Activated naive CD4-positive, alpha-beta T cell treated with anti-CD3 and anti-CD28 coated beads, Interleukin-2, amount 50 U/mL, for 16 hours (primary cell): ENCODE measurements at regions not wholly inside any gene's neighbourhood (a gene's known extent, or its start where the extent isn't known, plus 50 kb on each side); places are given as distances from the start of the nearest gene placed in this dataset.

Experiments
- DNase-seq: peaks from one replicate; pipeline ENCODE4 v3.0.0-alpha.2; 2020

GRCh38 chr2:122929347-122929746 lies 1095.7 kb upstream of the CNTNAP5 start:
- DNase-seq = no peak

GRCh38 chr2:122935506-122935905 lies 1089.6 kb upstream of the CNTNAP5 start:
- no peak for DNase-seq

- DNase-seq = no peak
Observed at GRCh38 chr2:122939796-122940195, 1085.3 kb upstream of the CNTNAP5 start.

- DNase-seq = no peak
Observed at GRCh38 chr2:122949523-122949922, 1075.6 kb upstream of the CNTNAP5 start.

- DNase-seq = no peak
Observed at GRCh38 chr2:122955776-122956175, 1069.3 kb upstream of the CNTNAP5 start.

- DNase-seq = no peak
Observed at GRCh38 chr2:122960759-122961641, 1064.1 kb upstream of the CNTNAP5 start.

GRCh38 chr2:122966461-122966860 lies 1058.6 kb upstream of the CNTNAP5 start:
- DNase-seq = no peak

GRCh38 chr2:122977580-122977979 lies 1047.5 kb upstream of the CNTNAP5 start:
- no peak for DNase-seq

GRCh38 chr2:122980671-122981070 lies 1044.4 kb upstream of the CNTNAP5 start:
- DNase-seq = no peak

- no peak for DNase-seq
Observed at GRCh38 chr2:122982936-122983335, 1042.2 kb upstream of the CNTNAP5 start.

- no peak for DNase-seq
Observed at GRCh38 chr2:122988395-122989221, 1036.5 kb upstream of the CNTNAP5 start.

GRCh38 chr2:122993592-122993991 lies 1031.5 kb upstream of the CNTNAP5 start:
- DNase-seq = no peak

- no peak for DNase-seq
Observed at GRCh38 chr2:122999258-122999657, 1025.8 kb upstream of the CNTNAP5 start.

- no peak for DNase-seq
Observed at GRCh38 chr2:122999821-123000220, 1025.3 kb upstream of the CNTNAP5 start.

GRCh38 chr2:123002660-123003248 lies 1022.3 kb upstream of the CNTNAP5 start:
- DNase-seq = no peak

- no peak for DNase-seq
Observed at GRCh38 chr2:123015186-123015585, 1009.9 kb upstream of the CNTNAP5 start.

GRCh38 chr2:123035541-123035940 lies 989.5 kb upstream of the CNTNAP5 start:
- DNase-seq = no peak

GRCh38 chr2:123036300-123036699 lies 988.8 kb upstream of the CNTNAP5 start:
- DNase-seq = no peak

GRCh38 chr2:123040506-123040905 lies 984.6 kb upstream of the CNTNAP5 start:
- DNase-seq = no peak

- no peak for DNase-seq
Observed at GRCh38 chr2:123043458-123043857, 981.6 kb upstream of the CNTNAP5 start.

GRCh38 chr2:123045713-123046112 lies 979.4 kb upstream of the CNTNAP5 start:
- DNase-seq = no peak

GRCh38 chr2:123047186-123047585 lies 977.9 kb upstream of the CNTNAP5 start:
- DNase-seq = no peak

- DNase-seq = no peak
Observed at GRCh38 chr2:123051136-123051535, 974.0 kb upstream of the CNTNAP5 start.

GRCh38 chr2:123061534-123061933 lies 963.6 kb upstream of the CNTNAP5 start:
- no peak for DNase-seq
